ENCODE measurements at regions not wholly inside any gene's neighbourhood (a gene's known extent, or its start where the extent isn't known, plus 50 kb on each side); places are given as distances from the start of the nearest gene placed in this dataset.

- TF ChIP-seq POLR2A (IDR thresholded peaks at IDR 0.05), result no peak
- TF ChIP-seq CTCF (IDR thresholded peaks at IDR 0.05), result no peak
Measured at GRCh38 chr14:49951229-49951607, 58.3 kb downstream of the ARF6 start.

Data from esophagus squamous epithelium (tissue), 4 donors.